ENCODE measurements at regions not wholly inside any gene's neighbourhood (a gene's known extent, or its start where the extent isn't known, plus 50 kb on each side); places are given as distances from the start of the nearest gene placed in this dataset.

DNA sequence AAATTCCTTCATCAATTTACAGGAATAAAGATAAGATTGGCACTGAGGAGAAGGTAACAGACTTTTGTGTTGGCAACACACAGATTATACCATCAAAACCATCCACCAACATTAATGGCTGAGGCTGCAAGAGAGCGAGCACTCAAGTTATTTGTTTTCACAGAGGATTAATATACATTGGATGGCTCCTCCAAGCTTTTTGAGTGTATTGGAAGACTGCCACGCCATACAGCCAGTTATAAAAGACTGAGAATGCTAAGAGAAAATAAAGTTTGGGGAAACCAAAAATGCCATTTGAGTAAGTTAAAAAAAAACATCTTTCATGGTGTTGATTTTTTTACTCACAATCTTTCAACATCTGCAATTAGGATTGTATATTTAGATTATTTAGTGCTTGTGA lies 973.8 kb upstream of the SLC35B3 start:
- no peak for DNase-seq (ENCODE audit: low read depth)

- DNase-seq (ENCODE audit: low read depth), result no peak
Measured at GRCh38 chr6:9408402-9409117, 973.2 kb upstream of the SLC35B3 start.

DNA sequence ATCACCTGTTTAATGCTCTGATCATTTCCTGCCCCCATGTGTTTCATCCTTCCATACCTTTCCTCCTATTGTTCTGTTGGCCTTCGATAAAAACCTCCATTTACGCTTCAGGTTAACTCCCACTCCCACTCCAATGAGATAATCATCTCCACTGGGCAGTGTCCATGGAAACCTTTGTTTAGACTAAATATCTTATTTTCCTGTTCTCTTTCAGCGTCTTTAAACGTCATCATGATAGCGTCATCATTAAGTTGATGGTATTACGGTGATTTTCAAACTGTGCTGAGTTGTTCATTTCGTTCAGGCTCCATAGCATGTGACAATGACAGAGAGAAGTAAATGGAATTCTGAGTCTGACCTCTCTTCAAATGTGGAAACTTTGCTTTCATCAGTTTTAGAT lies 970.5 kb upstream of the SLC35B3 start:
- no peak for DNase-seq (ENCODE audit: low read depth)

DNA sequence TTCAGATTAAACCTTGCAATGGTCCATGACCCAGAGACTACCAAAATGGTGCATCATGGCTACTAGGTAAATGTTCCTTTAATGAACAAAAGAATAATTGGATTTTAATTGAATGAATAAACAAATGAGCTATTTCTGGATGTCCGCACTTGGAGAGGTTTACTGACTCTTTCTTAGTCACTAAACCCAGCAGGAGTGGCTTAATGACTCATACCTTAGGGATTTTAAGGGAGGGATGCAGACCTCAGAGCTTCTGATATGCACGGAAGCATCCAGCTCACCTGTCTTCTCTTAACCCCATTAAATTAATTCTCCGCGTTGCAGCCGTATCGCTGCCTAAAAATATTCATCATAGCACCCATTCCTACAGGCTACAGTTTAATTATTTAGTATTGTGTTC lies 970.0 kb upstream of the SLC35B3 start:
- DNase-seq (ENCODE audit: low read depth), result peak; percentile 84

DNA sequence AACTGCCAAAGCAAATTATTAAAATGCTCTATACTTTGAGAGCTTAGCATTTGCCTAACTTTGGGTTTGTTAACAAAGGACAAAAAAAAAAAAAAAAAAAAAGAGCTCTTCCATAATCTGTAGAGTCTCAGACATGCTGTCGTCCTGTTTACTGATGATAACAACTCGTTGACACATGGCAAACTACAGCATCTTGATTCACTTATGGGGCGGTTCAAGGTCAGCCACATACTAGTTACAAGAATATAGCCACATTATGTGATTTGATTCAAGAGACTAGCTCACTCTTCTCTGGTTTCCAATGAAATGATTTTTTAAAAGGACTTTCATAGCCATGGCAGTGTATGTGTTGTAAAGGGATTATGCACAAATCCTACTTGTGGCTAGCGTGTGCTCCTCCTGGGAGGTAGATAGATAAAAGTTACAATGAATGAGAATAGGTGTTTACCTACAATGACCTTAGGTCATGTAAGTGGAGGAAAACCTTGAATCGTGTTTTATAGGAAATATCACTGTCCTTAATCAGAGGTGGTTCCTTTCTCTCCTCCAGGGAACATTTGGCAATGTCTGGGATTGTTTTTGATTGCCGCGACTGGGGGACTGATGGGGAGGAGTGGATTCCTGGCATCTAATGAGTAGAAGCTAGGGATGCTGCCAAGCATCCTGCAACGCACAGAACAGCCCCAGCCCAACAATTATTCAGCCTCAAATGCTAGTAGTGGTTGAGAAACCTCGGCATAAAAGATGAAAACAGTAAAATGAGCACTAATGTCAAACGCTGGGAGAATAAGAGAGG lies 969.2 kb upstream of the SLC35B3 start:
- DNase-seq (ENCODE audit: low read depth), result peak; percentile 18

DNA sequence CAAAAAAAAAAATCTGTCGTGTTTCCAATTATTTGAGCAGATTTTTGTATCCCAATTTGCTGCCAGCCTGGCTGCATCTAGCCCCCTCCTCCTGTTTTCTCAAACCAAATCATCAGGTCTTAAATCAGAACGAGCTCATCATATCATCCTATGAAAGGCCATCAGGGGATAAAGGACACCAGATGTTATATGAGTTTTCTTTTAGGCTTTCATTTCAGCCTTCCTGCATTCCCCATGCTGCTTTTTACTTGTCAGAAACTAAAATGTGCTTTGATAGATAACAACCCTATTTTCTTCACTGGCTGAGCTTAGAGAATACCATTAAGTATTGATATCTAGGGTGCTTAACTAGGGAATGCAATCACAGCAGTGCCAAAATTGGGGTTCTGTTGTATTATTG lies 968.4 kb upstream of the SLC35B3 start:
- no peak for DNase-seq (ENCODE audit: low read depth)

GRCh38 chr6:9401960-9402359 lies 966.6 kb upstream of the SLC35B3 start:
- DNase-seq (ENCODE audit: low read depth), result no peak

DNA sequence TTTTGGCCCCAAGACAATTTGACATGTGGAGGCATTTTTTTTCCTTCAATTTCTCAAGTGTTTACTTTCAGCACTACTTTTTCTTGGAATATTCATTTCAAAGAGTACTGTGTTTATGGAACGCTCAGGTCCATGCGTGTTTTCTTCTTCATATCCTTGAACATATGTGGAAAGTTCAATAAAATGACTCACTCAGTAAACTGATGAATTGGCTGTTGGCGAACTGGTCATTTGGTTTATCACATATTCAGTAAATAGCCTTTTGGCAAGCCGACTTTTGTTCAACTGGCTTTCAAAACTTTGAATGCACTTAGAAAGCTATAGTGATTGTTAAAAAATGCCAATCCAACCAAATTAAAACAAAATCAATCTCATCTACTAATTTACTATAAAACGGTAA lies 964.6 kb upstream of the SLC35B3 start:
- DNase-seq (ENCODE audit: low read depth), result no peak

- DNase-seq (ENCODE audit: low read depth), result peak; percentile 47
Measured at GRCh38 chr6:9398767-9399373, 963.5 kb upstream of the SLC35B3 start.

GRCh38 chr6:9398071-9398766 lies 962.9 kb upstream of the SLC35B3 start:
- DNase-seq (ENCODE audit: low read depth), result peak; percentile 70

- no peak for DNase-seq (ENCODE audit: low read depth)
Measured at GRCh38 chr6:9388596-9388995, 953.3 kb upstream of the SLC35B3 start.

DNA sequence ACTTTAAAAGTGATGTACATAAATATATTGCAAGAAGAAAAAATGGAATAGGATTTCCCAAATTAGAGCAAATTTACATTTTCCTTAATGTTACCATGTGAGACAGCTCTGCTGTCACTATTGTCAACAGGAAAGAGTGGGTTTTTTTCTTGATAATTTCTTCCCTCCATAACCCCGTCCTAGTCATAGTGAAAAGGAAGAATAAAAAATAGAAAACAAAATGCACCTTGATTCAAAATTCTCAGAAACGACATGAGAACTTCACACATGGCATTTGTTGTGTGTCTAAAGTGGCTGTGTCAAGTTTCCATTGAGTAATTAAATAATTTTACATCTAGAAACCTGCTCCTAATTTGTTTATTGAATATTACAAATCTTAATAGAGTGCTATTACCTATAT lies 945.2 kb upstream of the SLC35B3 start:
- no peak for DNase-seq (ENCODE audit: low read depth)

GRCh38 chr6:9373308-9373707 lies 938.0 kb upstream of the SLC35B3 start:
- DNase-seq (ENCODE audit: low read depth), result no peak

DNA sequence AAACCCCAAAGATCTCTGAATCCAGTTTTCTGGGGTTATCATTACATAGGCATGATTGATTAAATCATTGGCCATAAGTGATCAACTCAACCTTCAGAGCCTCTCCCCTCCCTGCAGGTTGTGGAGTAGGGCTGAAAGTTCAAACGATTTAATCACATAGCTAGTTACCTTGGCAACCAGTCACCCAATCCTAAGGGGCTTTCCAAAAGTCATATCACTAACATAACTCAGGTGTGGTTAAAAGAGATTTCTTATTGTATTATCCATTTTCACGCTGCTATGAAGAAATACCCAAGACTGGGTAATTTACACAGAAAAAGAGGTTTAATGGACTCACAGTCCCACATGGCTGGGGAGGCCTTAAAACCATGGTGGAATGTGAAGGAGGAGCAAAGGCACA lies 935.1 kb upstream of the SLC35B3 start:
- no peak for DNase-seq (ENCODE audit: low read depth)

DNA sequence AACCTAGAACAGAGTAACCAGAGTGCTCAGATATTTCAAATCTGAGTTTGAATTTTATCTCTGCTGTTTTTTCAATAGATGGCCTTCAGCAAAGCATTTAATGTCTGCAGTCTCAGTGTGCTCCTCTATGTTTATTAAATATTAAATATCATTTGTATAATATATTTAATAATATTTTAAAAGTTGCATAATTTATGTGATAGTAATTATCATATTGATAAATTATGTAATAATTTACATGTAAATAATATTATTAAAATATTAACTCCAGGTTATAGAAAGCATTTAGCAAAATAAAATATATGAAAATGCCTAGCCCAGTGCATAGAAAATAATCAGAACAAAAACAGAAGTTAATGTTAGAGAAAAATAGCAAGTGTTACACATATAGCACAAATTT lies 930.0 kb upstream of the SLC35B3 start:
- no peak for DNase-seq (ENCODE audit: low read depth)

GRCh38 chr6:9361749-9362148 lies 926.4 kb upstream of the SLC35B3 start:
- DNase-seq (ENCODE audit: low read depth), result no peak

GRCh38 chr6:9360881-9361280 lies 925.5 kb upstream of the SLC35B3 start:
- DNase-seq (ENCODE audit: low read depth), result no peak

GRCh38 chr6:9347608-9348007 lies 912.3 kb upstream of the SLC35B3 start:
- no peak for DNase-seq (ENCODE audit: low read depth)

DNA sequence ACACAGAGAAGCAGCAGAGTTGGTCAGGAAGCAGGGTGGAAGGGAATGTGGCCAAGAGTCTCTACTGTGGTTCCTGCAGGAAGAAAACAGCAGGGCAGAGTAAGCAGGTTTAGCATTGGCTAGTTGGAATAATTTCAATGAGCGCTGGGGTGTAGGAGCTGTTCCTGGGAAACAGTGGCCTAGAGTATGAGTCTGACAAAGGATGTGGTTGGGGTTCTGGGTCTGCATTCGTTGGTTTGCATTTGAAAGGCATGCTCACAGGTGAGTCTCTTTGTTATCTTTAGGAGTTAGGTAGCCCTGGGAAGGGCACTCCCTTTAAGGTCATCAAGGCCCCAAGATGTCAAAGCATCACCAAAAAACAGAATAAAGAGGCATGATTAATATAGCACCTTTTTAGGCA lies 911.6 kb upstream of the SLC35B3 start:
- DNase-seq (ENCODE audit: low read depth), result no peak

DNA sequence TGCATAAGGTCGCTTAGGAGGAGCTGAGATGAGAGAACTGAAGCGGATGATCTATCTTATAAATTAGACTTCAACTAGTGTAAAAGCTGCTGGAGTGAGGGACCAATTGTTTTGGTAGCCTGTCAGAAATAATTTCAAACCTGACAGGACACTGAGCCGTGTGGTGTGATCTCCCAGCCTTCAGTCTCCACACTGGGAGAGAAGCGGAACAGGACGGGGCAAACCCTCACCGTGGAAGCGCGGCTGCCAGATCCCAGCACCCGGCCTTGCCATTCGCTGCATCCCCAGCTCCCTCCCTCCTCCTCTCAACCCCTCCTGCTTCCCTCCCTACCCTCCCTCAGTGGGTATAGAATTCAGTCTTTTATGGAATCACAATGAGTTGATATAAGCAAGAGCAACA lies 900.1 kb upstream of the SLC35B3 start:
- DNase-seq (ENCODE audit: low read depth), result peak; percentile 68

- peak; percentile 20 for DNase-seq (ENCODE audit: low read depth)
Measured at GRCh38 chr6:9334979-9335378, 899.6 kb upstream of the SLC35B3 start.

GRCh38 chr6:9332241-9332780 lies 897.0 kb upstream of the SLC35B3 start:
- DNase-seq (ENCODE audit: low read depth), result no peak

Data from Daoy (cell line).